SW 1271 (cell line): ENCODE measurements at regions not wholly inside any gene's neighbourhood (a gene's known extent, or its start where the extent isn't known, plus 50 kb on each side); places are given as distances from the start of the nearest gene placed in this dataset.

Experiments
- DNase-seq, 2 experiments: peaks; one replicate each; lab custom pipeline; 2025; lab: John Stamatoyannopoulos, UW

GRCh38 chr3:140816372-140817195, 125.1 kb upstream of the SLC25A36 start:
- no peak for DNase-seq

- no peak for DNase-seq
Observed at GRCh38 chr3:140821493-140821892, 120.1 kb upstream of the SLC25A36 start.

GRCh38 chr3:140822401-140823047, 119.1 kb upstream of the SLC25A36 start:
- DNase-seq, result no peak

DNA sequence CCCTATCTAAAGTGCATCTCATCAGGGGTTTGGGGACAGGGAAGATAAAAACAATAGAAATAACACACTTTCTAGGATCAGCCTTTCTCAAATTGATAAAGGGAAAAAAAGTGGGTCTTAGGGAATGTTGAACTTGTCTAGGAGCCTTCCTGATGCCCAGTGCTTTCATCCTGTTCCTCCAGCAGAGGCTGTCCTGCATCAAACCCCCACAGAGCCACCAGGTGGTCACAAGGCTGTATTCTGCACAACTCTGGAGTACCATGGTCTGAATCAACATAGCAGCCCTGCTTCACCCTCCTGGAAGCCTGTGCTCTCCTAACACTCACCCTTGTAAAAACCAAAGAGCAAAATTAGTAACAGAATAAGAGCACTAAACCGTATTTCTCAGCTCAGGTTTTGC, 118.5 kb upstream of the SLC25A36 start:
- DNase-seq, result no peak

DNA sequence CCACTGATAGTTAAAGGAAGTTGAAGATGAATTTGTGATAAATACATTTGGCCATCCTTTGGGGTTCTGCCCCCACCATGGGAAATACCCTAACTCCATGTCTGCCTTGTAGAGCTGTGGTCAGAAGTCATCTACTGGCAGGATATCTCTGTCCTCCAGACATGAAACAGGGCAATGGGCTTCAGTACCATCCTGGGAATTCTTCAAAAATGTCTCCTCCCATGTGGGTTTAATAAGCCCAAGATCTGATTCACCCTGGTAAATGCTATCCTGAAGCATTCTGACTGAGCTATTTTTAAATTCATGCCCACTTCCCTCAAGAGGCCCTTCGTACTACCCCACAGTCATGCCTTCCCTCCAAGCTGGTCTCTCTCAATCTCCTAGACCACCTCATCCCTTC, 113.7 kb upstream of the SLC25A36 start:
- no peak for DNase-seq

DNA sequence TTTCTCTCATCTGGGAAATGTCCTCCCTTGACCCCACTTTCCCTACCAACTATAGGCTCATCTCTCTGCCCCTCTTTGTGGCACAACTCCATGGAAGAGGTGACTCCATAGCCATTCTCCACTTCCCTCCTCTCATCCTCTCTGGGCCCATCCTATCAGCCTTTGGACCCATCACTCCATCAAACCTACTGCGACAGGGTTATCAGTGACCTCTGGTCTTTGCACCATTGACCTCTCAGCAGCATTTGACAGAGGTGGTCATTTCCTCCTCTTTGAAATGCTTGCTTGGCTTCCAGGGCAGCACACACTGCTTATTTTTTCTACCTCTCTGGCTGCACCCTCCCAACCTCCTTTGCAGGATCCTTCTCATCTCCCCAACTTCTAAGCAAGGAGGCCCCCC, 113.1 kb upstream of the SLC25A36 start:
- no peak for DNase-seq

GRCh38 chr3:140829796-140830195, 111.8 kb upstream of the SLC25A36 start:
- DNase-seq, result no peak

GRCh38 chr3:140830391-140830790, 111.2 kb upstream of the SLC25A36 start:
- DNase-seq, result no peak

- no peak for DNase-seq
Observed at GRCh38 chr3:140832883-140833282, 108.8 kb upstream of the SLC25A36 start.

DNA sequence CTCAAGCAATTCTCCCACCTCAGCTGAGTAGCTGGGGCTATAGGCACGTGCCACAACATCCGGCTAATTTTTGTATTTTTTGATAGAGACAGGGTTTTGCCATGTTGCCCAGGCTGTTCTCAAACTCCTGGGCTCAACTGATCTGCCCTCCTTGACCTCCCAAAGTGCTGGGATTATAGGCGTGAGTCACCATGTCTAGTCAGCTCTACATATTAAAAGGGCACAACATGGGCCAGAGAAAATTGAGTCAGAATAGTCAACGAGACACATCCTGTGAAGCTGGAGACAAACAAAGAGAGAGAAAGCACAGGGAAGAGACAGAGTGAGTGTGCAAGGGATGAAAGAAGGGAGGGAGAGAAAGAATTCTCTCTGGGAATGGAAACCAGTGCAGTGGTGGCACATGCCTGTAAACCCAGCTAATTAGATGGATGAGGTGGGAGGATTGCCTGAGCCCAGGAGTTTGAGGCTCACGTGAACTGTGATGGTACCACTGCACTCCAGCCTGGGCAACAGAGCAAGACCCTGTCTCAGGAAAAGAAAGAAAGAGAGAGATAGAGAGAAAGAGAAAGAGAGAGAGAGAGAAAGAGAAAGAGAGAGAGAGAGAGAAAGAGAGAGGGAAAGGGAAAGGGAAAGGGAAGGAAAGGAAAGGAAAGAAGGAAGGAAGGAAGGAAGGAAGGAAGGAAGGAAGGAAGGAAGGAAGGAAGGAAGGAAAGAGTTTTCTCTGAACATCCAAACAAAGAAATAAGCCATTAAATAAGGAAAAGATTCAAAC, 107.2 kb upstream of the SLC25A36 start:
- no peak for DNase-seq

- no peak for DNase-seq
Observed at GRCh38 chr3:140842984-140843649, 98.5 kb upstream of the SLC25A36 start.

DNA sequence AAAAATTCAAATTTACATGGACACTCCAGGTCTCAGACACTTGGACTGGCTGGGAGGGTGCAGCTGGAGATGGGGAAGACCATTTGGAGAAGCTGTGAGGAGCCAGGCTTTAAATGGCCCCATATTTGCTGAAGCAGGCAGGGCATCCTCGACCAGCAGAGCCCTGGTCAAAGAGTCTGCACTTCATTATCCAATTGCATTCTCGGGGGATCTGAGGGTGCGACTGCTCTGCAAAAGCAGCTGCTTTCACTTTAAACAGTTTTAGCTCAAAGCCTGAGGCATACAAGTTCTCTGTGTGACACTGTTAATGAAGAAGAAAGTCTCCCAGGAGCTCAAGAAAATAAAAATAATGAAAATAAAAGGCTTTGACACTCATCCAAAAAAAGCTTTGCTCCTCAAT, 98.0 kb upstream of the SLC25A36 start:
- DNase-seq, result no peak

GRCh38 chr3:140844072-140844471, 97.6 kb upstream of the SLC25A36 start:
- DNase-seq, result no peak

DNA sequence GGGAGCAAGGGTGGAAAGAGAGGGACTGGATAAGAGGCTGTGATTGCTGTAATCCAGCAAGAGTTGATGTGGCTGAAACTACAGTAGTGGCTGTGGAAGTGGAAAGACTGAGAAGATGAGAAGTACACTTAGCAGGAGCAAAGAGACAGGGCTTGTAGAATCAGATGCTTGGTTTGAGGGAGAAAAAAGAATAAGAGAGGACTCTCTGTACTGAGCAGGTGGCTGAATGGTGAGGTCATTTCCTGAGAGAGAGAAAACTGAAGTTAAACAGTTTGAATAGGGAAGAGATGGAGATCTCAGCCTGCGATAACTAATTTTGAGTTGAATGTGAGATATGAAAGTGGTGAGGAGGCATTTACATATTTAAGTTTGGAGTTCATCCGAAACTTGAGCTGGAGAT, 95.8 kb upstream of the SLC25A36 start:
- no peak for DNase-seq

GRCh38 chr3:140848666-140849065, 93.0 kb upstream of the SLC25A36 start:
- DNase-seq, result no peak

- DNase-seq, result peak; percentile 19 to 33
Observed at GRCh38 chr3:140850210-140850955, 91.3 kb upstream of the SLC25A36 start.

GRCh38 chr3:140854961-140855360, 86.7 kb upstream of the SLC25A36 start:
- DNase-seq, result no peak

DNA sequence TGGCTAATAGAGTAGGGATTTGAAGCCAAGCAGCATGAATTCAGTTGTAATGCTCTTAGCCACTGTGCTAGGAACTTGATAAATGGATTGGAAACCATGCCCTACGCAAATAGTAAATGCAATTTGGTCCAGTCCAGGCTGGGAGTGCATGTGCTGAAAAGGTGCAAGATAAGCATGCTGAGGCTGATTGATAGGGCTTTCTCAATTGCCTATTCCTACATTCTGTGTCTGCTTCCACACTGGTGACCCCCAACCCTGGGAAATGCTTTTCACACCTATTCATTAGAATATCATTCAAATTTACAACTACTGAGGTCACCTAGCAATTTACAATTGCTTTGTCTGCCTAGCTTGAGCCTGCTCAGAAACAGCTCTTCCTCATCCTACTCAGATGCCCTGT, 84.7 kb upstream of the SLC25A36 start:
- no peak for DNase-seq

DNA sequence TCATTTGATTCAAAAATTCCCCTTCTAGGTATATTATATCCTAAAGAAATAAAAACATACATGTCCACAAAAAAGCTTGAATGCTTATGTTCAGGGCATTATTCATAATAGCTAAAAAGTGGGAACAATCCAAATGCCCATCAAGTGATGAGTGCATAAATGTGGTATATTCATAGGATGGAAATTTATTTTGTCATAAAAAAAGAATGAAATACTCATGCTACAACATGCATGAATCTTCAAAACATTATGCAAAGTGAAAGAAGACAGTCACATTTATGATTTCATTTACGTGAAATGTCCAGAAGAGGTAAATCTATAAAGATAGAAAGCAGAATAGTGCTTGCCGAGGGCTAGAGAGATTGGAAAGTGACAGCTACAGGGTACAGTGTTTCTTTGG, 83.6 kb upstream of the SLC25A36 start:
- no peak for DNase-seq

DNA sequence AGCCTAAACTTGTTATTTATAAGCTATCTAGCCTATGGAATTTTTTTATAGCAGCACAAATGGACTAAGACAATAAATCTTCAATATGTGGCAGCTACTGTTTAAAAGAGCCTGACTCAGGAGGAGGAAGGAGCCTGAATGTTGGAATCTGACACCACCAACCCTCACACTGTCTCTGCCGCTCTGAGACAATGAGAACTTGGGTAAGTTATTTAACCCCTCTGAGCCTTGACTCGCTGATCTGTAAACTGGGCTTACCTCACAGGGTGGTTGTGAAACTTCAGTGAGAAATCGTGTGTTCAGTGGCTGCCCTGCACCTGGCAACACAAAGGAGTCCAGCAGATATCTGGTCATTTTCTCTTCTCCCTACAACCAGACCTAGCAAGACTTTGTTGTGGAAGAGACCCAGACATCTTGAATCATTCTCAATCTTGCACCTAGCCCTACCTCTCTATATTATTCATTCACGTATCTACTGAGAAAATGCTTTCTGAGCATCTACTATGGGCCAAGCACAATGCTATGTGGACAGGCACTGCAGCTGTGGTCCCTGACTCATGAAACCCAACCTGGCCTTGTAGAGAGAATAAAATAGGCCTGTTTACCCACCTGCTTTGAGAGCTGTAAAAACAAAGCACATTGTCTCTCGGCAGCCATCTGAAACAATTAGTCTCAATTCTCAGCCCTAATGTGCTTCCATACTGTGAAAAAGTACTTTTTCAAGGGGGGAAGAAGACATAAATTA, 81.9 kb upstream of the SLC25A36 start:
- DNase-seq, result no peak

- peak in 1 of 2 experiments; percentile 35 for DNase-seq
Observed at GRCh38 chr3:140863580-140864009, 78.0 kb upstream of the SLC25A36 start.
